Endothelial cell of umbilical vein (primary cell): ENCODE measurements at regions not wholly inside any gene's neighbourhood (a gene's known extent, or its start where the extent isn't known, plus 50 kb on each side); places are given as distances from the start of the nearest gene placed in this dataset.

Experiments used
- BruUV-seq: library from RNA; stranded (reverse); fragments of 400-500 nt; replicated peaks from 2 replicates; lab custom pipeline; 2021; lab: Mats Ljungman, UMichigan
- CTCF ChIA-PET: fragments of 300-600, 350-600 bp; sonication (Branson Sonifier 250); formaldehyde crosslinking; loops from one replicate; lab custom pipeline; 2021; ENCODE audit warnings: antibody characterized with exemption, inconsistent platforms; lab: Charles Lee
- POLR2A ChIA-PET: fragments of 300-600, 350-600 bp; sonication (Branson Sonifier 250); formaldehyde crosslinking; loops from one replicate; lab custom pipeline; 2021; ENCODE audit warnings: antibody characterized with exemption, inconsistent platforms; lab: Charles Lee
- DNase-seq: peaks from one replicate; pipeline ENCODE4 v3.0.0-alpha.2; 2011; ENCODE audit warnings: low read depth, low spot score
- FAIRE-seq: peaks from 2 replicates; lab custom pipeline; 2011; peaks lifted over from hg19 to GRCh38; lab: Jason Lieb, UNC
- H2AFZ ChIP-seq: 2 replicates; pipeline ENCODE4 v1.6.0; 2012; ENCODE audit warnings: low read depth, low read length, control low read depth, inconsistent platforms
- H3K27ac ChIP-seq: 2 replicates; pipeline ENCODE4 v1.5.1; 2011; ENCODE audit warnings: low read depth, mild to moderate bottlenecking, control low read depth, low read length, moderate library complexity; ENCODE audit not compliant: insufficient read depth
- H3K27me3 ChIP-seq, 2 experiments: 2 replicates each; pipeline versions ENCODE4 v1.6.0 to v1.6.1; 2011; ENCODE audit warnings: low read length in 2 of 2, mixed read lengths in 1 of 2; ENCODE audit not compliant: control insufficient read depth in 2 of 2, insufficient read depth in 2 of 2
- H3K36me3 ChIP-seq, 2 experiments: 2 replicates in 1 of 2; 3 replicates in 1 of 2; pipeline ENCODE4 v1.5.1; 2011; ENCODE audit warnings: low read length in 2 of 2, mild to moderate bottlenecking in 1 of 2, moderate library complexity in 1 of 2; ENCODE audit not compliant: control insufficient read depth in 2 of 2, insufficient read depth in 2 of 2; ENCODE audit errors: extremely low read depth in 1 of 2
- H3K4me1 ChIP-seq: 3 replicates; pipeline ENCODE4 v1.5.1; 2011; ENCODE audit warnings: mild to moderate bottlenecking, low read length; ENCODE audit not compliant: control insufficient read depth, insufficient read depth; ENCODE audit errors: extremely low read depth
- H3K4me2 ChIP-seq: 2 replicates; pipeline ENCODE4 v1.6.1; 2011; ENCODE audit warnings: low read length, control low read depth, mixed read lengths; ENCODE audit not compliant: insufficient read depth
- H3K4me3 ChIP-seq, 3 experiments: fragments of 200-600 bp in 1 of 3; sonication (generic), shearing (Covaris generic) in 1 of 3; replicated peaks in 1 of 3; 2 replicates each; pipeline ENCODE4 v1.5.1; 2011 to 2016; ENCODE audit warnings: control low read depth in 3 of 3, low read length in 3 of 3, mild to moderate bottlenecking in 2 of 3, inconsistent platforms in 1 of 3, low read depth in 1 of 3, moderate library complexity in 1 of 3; ENCODE audit not compliant: insufficient read depth in 1 of 3
- H3K79me2 ChIP-seq: 2 replicates; pipeline ENCODE4 v1.6.0; 2012; ENCODE audit warnings: low read length, inconsistent platforms; ENCODE audit not compliant: control insufficient read depth, insufficient read depth
- H3K9ac ChIP-seq: replicated peaks from 2 replicates; pipeline ENCODE3; 2011; ENCODE audit warnings: low read length, control low read depth; ENCODE audit not compliant: insufficient read depth; ENCODE audit errors: extremely low read depth
- H3K9me1 ChIP-seq: replicated peaks from 3 replicates; pipeline ENCODE4 v1.6.0; 2011; ENCODE audit warnings: mild to moderate bottlenecking, low read length; ENCODE audit not compliant: control insufficient read depth, insufficient read depth; ENCODE audit errors: extremely low read depth
- H3K9me3 ChIP-seq: replicated peaks from 2 replicates; pipeline ENCODE4 v1.5.1; 2012; ENCODE audit warnings: low read length, inconsistent platforms; ENCODE audit not compliant: control insufficient read depth, insufficient read depth
- H4K20me1 ChIP-seq: replicated peaks from 2 replicates; pipeline ENCODE3; 2011; ENCODE audit warnings: mild to moderate bottlenecking, low read length; ENCODE audit not compliant: control insufficient read depth, insufficient read depth; ENCODE audit errors: extremely low read depth
- CTCF ChIP-seq, 2 donors: IDR thresholded peaks; 1 replicate in 1 of 2; 2 replicates in 1 of 2; pipeline ENCODE4 v1.5.1; 2011; ENCODE audit warnings: low read length in 2 of 2, mild to moderate bottlenecking in 2 of 2, moderate library complexity in 2 of 2, control low read depth in 1 of 2, inconsistent platforms in 1 of 2, low read depth in 1 of 2; ENCODE audit not compliant: insufficient read depth in 1 of 2; ENCODE audit errors: extremely low read depth in 1 of 2
- EZH2 ChIP-seq: IDR thresholded peaks from 2 replicates; pipeline ENCODE4 v1.6.1; 2012; ENCODE audit warnings: borderline replicate concordance, low read depth, mild to moderate bottlenecking, moderate library complexity, low read length, inconsistent platforms; ENCODE audit not compliant: severe bottlenecking
- FOS ChIP-seq: IDR thresholded peaks from 2 replicates; pipeline ENCODE4 v1.6.1; 2011; ENCODE audit warnings: mild to moderate bottlenecking, low read length, moderate library complexity, borderline replicate concordance; ENCODE audit not compliant: insufficient read depth
- GATA2 ChIP-seq: IDR thresholded peaks from 2 replicates; pipeline ENCODE4 v1.7.0; 2011; ENCODE audit warnings: low read depth, mild to moderate bottlenecking, moderate library complexity, mixed read lengths, low read length; ENCODE audit not compliant: insufficient read length, insufficient read depth
- JUN ChIP-seq: IDR thresholded peaks from 2 replicates; pipeline ENCODE4 v1.6.1; 2011; ENCODE audit warnings: borderline replicate concordance, low read depth; ENCODE audit not compliant: insufficient read length, insufficient read depth
- MAX ChIP-seq: IDR thresholded peaks from 2 replicates; pipeline ENCODE4 v1.6.1; 2011; ENCODE audit not compliant: insufficient read depth, insufficient read length
- MYC ChIP-seq: IDR thresholded peaks from one replicate; pipeline ENCODE4 v1.6.1; 2011; ENCODE audit warnings: mild to moderate bottlenecking, low read depth, low read length
- POLR2A ChIP-seq: IDR thresholded peaks from 2 replicates; pipeline ENCODE4 v1.6.1; 2012; ENCODE audit warnings: low read depth, mild to moderate bottlenecking, control low read depth, low read length
- POLR2AphosphoS5 ChIP-seq: IDR thresholded peaks from 2 replicates; pipeline ENCODE4 v1.6.1; 2012; ENCODE audit warnings: low read depth, mild to moderate bottlenecking, control low read depth, low read length, moderate library complexity; ENCODE audit not compliant: insufficient read depth
- dilution Hi-C: fragments of 300-500 bp; cut with MboI; formaldehyde crosslinking; loops from one replicate; pipeline ENCODE4 v1.15.0; 2019; ENCODE audit warnings: low sequenced_read_pairs; ENCODE audit not compliant: extremely low pct_ligation_motif_present
- intact Hi-C: fragments of 100-400 bp; cut with micrococcal nuclease; formaldehyde crosslinking; loops from one replicate; pipeline ENCODE4 v1.10.0; 2022

- ChIA-PET CTCF (no interaction called here), POLR2A (no interaction called here)
- TF ChIP-seq POLR2AphosphoS5 (no peak), GATA2 (no peak), EZH2 (no peak), FOS (no peak), MAX (no peak), CTCF (IDR thresholded peaks at IDR 0.05; ENCODE audit: extremely low read depth in 1 of 2, insufficient read depth in 1 of 2, low read depth in 1 of 2, low read length in 2 of 2) (no peak), JUN (no peak), POLR2A (no peak), MYC (no peak)
These were observed 1064.9 kb downstream of the TTLL7 start for GRCh38 chr1:82934074-82934473.

More at GRCh38 chr1:82934074-82934473, 1064.9 kb downstream of the TTLL7 start:
- dilution Hi-C loops (no loop called here), intact Hi-C loops (no loop called here)
- FAIRE-seq (no peak), DNase-seq (no peak)
- Histone ChIP-seq H3K4me3 (no peak overlapping the region), H3K9me1 (no peaks in the 10 kb centered on the region), H4K20me1 (no peaks in the 10 kb centered on the region), H2AFZ (no peak overlapping the region), H3K27me3 (peaks cover under 1 to 6% of the 10 kb centered on the region in 2 experiments), H3K4me2 (no peak overlapping the region), H3K79me2 (no peaks in the 10 kb centered on the region), H3K36me3 (no peaks in the 10 kb centered on the region), H3K9ac (no peak overlapping the region), H3K27ac (no peak overlapping the region), H3K9me3 (no peaks in the 10 kb centered on the region), H3K4me1 (peaks cover 14% of the 10 kb centered on the region)
- BruUV-seq, result no TSS peak
